HepG2 (cell line): ENCODE measurements at regions not wholly inside any gene's neighbourhood (a gene's known extent, or its start where the extent isn't known, plus 50 kb on each side); places are given as distances from the start of the nearest gene placed in this dataset.

Source experiments
- POLR2AphosphoS5 ChIP-seq: IDR thresholded peaks from 2 replicates; pipeline ENCODE4 v1.6.1; 2012; ENCODE audit warnings: low read depth, low read length
- TF ChIP-seq, protein P1 (sequence below): sonication (generic); formaldehyde crosslinking; IDR thresholded peaks from 2 replicates; pipeline ENCODE4 v1.8.0; 2022; ENCODE audit warnings: missing genetic modification reagents, mild to moderate bottlenecking, moderate library complexity, borderline replicate concordance

DNA sequence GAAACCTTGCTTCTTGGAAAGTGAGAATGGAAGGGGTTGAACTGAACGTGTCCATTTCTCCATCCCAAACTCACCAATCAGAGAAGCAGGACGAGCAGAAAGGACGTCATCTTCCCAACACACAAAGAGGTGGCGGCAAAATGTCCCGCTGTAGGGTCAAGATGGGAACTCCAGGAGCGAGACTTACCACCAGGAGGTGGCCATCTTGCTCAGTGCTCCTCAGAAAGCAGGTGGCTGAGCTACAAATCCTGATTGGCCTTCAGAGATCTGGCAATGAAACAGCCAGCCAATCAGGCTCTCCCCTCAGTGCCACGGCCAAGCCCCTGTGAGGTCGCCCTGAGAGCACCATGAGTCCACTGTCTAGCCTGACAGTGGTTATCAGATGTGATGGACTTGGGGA, 259.0 kb downstream of the NDUFS4 start:
- TF ChIP-seq, protein P1, sequence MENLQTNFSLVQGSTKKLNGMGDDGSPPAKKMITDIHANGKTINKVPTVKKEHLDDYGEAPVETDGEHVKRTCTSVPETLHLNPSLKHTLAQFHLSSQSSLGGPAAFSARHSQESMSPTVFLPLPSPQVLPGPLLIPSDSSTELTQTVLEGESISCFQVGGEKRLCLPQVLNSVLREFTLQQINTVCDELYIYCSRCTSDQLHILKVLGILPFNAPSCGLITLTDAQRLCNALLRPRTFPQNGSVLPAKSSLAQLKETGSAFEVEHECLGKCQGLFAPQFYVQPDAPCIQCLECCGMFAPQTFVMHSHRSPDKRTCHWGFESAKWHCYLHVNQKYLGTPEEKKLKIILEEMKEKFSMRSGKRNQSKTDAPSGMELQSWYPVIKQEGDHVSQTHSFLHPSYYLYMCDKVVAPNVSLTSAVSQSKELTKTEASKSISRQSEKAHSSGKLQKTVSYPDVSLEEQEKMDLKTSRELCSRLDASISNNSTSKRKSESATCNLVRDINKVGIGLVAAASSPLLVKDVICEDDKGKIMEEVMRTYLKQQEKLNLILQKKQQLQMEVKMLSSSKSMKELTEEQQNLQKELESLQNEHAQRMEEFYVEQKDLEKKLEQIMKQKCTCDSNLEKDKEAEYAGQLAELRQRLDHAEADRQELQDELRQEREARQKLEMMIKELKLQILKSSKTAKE, result no peak
- no peak for TF ChIP-seq POLR2AphosphoS5
